AG04450 (cell line): ENCODE measurements at regions not wholly inside any gene's neighbourhood (a gene's known extent, or its start where the extent isn't known, plus 50 kb on each side); places are given as distances from the start of the nearest gene placed in this dataset.

Source experiments
- CTCF ChIA-PET: fragments of 300-600, 350-600 bp; formaldehyde crosslinking; extraction: SDS; loops from one replicate; lab custom pipeline; 2022; ENCODE audit warnings: antibody characterized with exemption, inconsistent platforms; lab: Charles Lee
- POLR2A ChIA-PET: fragments of 350-600 bp; formaldehyde crosslinking; extraction: SDS; loops from one replicate; lab custom pipeline; 2021; ENCODE audit warnings: antibody characterized with exemption, inconsistent platforms; lab: Yijun Ruan, JAX
- DNase-seq: peaks from one replicate; pipeline ENCODE4 v3.0.0-alpha.2; 2011; ENCODE audit warnings: low read depth, low spot score
- H3K27ac ChIP-seq: one replicate; pipeline ENCODE4 v1.5.1; 2012; ENCODE audit warnings: low read depth, low read length, control low read depth
- H3K27me3 ChIP-seq: one replicate; pipeline ENCODE4 v1.6.0; 2012; ENCODE audit warnings: low read length; ENCODE audit not compliant: control insufficient read depth, insufficient read depth
- H3K4me3 ChIP-seq: 2 replicates; pipeline ENCODE4 v1.5.1; 2011; ENCODE audit warnings: mild to moderate bottlenecking, low read depth, low read length, control low read depth
- H3K9me3 ChIP-seq: 2 replicates; pipeline ENCODE4 v1.5.1; 2012; ENCODE audit warnings: low read length; ENCODE audit not compliant: control insufficient read depth, insufficient read depth
- TF ChIP-seq, protein P1 (sequence below): IDR thresholded peaks from 2 replicates; pipeline ENCODE4 v1.5.1; 2011; ENCODE audit warnings: low read depth, low read length, control low read depth, inconsistent platforms

DNA sequence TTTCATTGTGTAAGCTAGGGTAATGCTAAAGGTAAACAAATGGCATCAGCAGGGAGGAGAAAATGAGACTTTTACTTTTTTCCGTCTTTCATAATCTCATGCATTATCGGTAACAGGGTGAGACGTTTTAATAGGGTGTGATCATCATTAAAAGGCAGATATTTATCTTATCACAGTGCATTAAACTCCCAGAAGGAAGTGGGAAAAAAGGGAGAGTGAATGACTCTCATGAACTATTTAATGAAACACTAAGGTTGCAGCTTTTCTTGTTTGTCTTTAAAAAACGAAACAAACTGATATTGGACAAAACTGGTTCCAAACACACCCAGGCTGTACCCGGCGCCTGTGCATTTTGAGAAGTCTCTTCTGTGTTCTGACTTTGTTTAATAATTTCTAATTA lies 1936.8 kb upstream of the PIK3C3 start:
- Histone ChIP-seq H3K9me3 (no peaks in the 10 kb centered on the region), H3K27ac (no peak overlapping the region), H3K27me3 (no peaks in the 10 kb centered on the region), H3K4me3 (no peak overlapping the region)
- TF ChIP-seq, protein P1, sequence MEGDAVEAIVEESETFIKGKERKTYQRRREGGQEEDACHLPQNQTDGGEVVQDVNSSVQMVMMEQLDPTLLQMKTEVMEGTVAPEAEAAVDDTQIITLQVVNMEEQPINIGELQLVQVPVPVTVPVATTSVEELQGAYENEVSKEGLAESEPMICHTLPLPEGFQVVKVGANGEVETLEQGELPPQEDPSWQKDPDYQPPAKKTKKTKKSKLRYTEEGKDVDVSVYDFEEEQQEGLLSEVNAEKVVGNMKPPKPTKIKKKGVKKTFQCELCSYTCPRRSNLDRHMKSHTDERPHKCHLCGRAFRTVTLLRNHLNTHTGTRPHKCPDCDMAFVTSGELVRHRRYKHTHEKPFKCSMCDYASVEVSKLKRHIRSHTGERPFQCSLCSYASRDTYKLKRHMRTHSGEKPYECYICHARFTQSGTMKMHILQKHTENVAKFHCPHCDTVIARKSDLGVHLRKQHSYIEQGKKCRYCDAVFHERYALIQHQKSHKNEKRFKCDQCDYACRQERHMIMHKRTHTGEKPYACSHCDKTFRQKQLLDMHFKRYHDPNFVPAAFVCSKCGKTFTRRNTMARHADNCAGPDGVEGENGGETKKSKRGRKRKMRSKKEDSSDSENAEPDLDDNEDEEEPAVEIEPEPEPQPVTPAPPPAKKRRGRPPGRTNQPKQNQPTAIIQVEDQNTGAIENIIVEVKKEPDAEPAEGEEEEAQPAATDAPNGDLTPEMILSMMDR = no peak
- no peak for DNase-seq
- CTCF ChIA-PET = interaction anchor here (0.6 kb wide), 1 partner anchor 776 kb away, joined by 3 read pairs; no protein-coding TSS in a partner anchor
- POLR2A ChIA-PET = no interaction called here

DNA sequence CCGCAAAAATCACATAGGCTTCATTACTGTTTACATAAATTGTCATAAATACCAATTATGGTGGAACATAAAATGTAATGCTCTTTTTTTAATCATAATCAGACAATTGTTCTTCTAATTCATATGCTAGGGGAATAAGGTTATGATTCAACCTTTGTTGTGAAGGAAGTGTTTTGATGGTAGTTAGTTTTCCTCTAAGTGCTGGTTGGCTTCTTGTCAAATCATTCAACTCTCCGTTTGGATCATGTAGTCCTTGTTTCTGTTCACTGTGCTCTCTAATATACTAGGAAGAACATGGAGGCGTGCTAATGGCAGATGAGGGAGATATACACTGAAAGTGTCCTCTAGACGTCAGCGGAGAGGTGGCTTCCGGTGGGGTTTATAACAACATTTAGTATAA lies 1938.0 kb upstream of the PIK3C3 start:
- DNase-seq = no peak
- Histone ChIP-seq H3K4me3 (no peak overlapping the region), H3K9me3 (no peaks in the 10 kb centered on the region), H3K27me3 (no peaks in the 10 kb centered on the region), H3K27ac (no peak overlapping the region)
- TF ChIP-seq, protein P1 = no peak
- CTCF ChIA-PET = no interaction called here
- POLR2A ChIA-PET = no interaction called here

DNA sequence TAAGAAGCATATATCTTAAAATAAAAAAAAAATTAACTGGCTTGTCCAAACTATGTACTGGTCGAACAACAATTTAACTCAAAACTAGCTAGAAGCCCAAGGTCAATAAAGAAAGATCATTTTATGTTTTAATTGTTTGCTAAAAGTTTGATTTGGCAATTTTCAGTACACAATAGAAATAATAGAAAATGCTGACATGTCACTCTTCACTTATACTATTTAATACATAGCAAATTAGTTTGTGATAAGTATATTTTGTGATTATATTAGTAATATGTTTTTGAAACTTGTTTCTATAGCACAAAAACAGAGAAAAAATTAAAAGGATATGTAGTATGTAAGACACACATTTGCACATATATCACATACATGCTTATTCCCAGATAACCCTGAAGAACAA lies 1938.6 kb upstream of the PIK3C3 start:
- Histone ChIP-seq H3K9me3 (no peaks in the 10 kb centered on the region), H3K4me3 (no peak overlapping the region), H3K27ac (no peak overlapping the region), H3K27me3 (no peaks in the 10 kb centered on the region)
- TF ChIP-seq, protein P1 = no peak
- ChIA-PET POLR2A (no interaction called here), CTCF (no interaction called here)
- no peak for DNase-seq

DNA sequence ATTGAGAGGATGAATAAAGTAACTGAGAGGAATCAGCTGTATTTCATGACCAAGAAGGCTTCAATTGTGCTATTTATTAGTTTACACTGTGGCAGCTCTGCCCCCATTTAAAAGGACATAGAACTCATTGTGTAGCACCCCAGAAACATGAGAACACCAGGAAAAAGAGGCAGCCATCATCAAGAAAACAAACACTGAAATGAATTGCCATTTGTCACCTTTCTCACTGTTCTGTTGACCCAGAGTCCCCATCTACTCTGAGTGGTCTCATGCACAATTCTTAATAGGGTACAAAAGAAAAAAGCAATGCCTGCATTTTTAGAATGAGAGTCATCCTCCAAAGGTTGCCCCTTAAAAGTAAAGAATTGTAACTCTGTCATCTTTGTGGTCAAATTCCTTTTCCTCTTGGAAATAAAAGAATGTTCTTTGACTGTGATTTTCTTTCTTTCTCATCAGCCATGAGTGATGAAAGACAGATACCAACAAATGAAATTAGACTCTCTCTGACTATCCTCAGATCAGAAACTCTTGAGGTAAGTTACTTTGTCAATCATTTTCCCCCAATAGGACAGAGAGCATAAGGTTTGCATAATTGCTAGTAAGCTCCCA lies 1941.9 kb upstream of the PIK3C3 start:
- H3K27me3 ChIP-seq = no peaks in the 10 kb centered on the region
- CTCF ChIA-PET = no interaction called here
- TF ChIP-seq, protein P1 = no peak
- no peak overlapping the region for H3K27ac ChIP-seq
- DNase-seq = no peak
- H3K9me3 ChIP-seq = no peaks in the 10 kb centered on the region
- H3K4me3 ChIP-seq = no peak overlapping the region
- POLR2A ChIA-PET = no interaction called here

DNA sequence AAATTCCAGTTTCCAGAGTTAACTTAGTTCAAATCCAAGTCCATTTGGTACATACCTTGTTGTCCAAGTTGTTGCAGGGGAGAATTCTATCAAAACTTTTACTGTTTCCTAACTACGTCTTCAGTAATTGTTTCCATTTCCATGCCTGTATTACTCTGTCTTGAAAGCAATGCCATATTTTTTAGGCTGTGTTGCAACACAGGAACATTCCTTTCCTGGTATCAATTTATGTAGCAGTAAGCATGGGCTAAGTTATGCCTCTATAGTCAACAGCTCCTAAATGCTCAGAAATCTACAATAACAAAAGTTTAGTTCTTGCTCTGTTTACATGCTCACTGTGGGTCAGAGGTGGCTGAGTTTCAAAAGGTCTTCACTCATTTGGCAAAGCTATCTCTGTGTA lies 1943.8 kb upstream of the PIK3C3 start:
- TF ChIP-seq, protein P1 = no peak
- H3K27me3 ChIP-seq = no peaks in the 10 kb centered on the region
- H3K27ac ChIP-seq = no peak overlapping the region
- ChIA-PET CTCF (no interaction called here), POLR2A (interaction anchor here (0.6 kb wide), 1 partner anchor 186 kb away, joined by 3 read pairs; no protein-coding TSS in a partner anchor)
- DNase-seq = no peak
- H3K4me3 ChIP-seq = no peak overlapping the region
- no peaks in the 10 kb centered on the region for H3K9me3 ChIP-seq
